ENCODE measurements at regions not wholly inside any gene's neighbourhood (a gene's known extent, or its start where the extent isn't known, plus 50 kb on each side); places are given as distances from the start of the nearest gene placed in this dataset.
"Not testable (repeated sequence)": the region's sequence is repeated elsewhere in the genome, so short reads cannot be mapped to it uniquely, and the experiment has no call there.

GRCh38 chr1:4064150-4064889 lies 164.2 kb upstream of the C1orf174 start:
- H3K9me3 ChIP-seq (ENCODE audit: control insufficient read depth, low read depth, low read length) = peaks cover 3% of the 10 kb centered on the region
- 91% methylated on average over 3 of the region's 7 CpGs for WGBS (ENCODE audit: insufficient coverage, low lambda C conversion rate)
- H3K27ac ChIP-seq (ENCODE audit: low read length) = no peak overlapping the region
- no peaks in the 10 kb centered on the region for H3K4me1 ChIP-seq (ENCODE audit: control insufficient read depth, insufficient read depth, low read length)
- H3K4me3 ChIP-seq (ENCODE audit: low read length) = no peak overlapping the region
- DNase-seq = no peak
- H3K27me3 ChIP-seq (ENCODE audit: control insufficient read depth, insufficient read depth, low read length) = peaks cover 3% of the 10 kb centered on the region
- no peaks in the 10 kb centered on the region for H3K36me3 ChIP-seq (ENCODE audit: control insufficient read depth, insufficient read depth, low read length)

GRCh38 chr1:4066860-4067599 lies 167.0 kb upstream of the C1orf174 start:
- no peak overlapping the region for H3K27ac ChIP-seq (ENCODE audit: low read length)
- no peaks in the 10 kb centered on the region for H3K36me3 ChIP-seq (ENCODE audit: control insufficient read depth, insufficient read depth, low read length)
- H3K4me1 ChIP-seq (ENCODE audit: control insufficient read depth, insufficient read depth, low read length) = no peaks in the 10 kb centered on the region
- WGBS (ENCODE audit: insufficient coverage, low lambda C conversion rate) = 100% methylated on average over 1 of the region's 3 CpGs
- no peak overlapping the region for H3K4me3 ChIP-seq (ENCODE audit: low read length)
- peaks cover 3% of the 10 kb centered on the region for H3K27me3 ChIP-seq (ENCODE audit: control insufficient read depth, insufficient read depth, low read length)
- peaks cover 3% of the 10 kb centered on the region for H3K9me3 ChIP-seq (ENCODE audit: control insufficient read depth, low read depth, low read length)
- DNase-seq = no peak

GRCh38 chr1:4068076-4068475 lies 168.0 kb upstream of the C1orf174 start:
- WGBS (ENCODE audit: insufficient coverage, low lambda C conversion rate) = no CpG with 5 or more reads among the region's 8 CpGs
- no peak overlapping the region for H3K27ac ChIP-seq (ENCODE audit: low read length)
- no peaks in the 10 kb centered on the region for H3K4me1 ChIP-seq (ENCODE audit: control insufficient read depth, insufficient read depth, low read length)
- H3K27me3 ChIP-seq (ENCODE audit: control insufficient read depth, insufficient read depth, low read length) = peaks cover 3% of the 10 kb centered on the region
- DNase-seq = no peak
- H3K4me3 ChIP-seq (ENCODE audit: low read length) = no peak overlapping the region
- peaks cover 3% of the 10 kb centered on the region for H3K9me3 ChIP-seq (ENCODE audit: control insufficient read depth, low read depth, low read length)
- no peaks in the 10 kb centered on the region for H3K36me3 ChIP-seq (ENCODE audit: control insufficient read depth, insufficient read depth, low read length)

- H3K27ac ChIP-seq (ENCODE audit: low read length) = no peak overlapping the region
- DNase-seq = no peak
- no peaks in the 10 kb centered on the region for H3K36me3 ChIP-seq (ENCODE audit: control insufficient read depth, insufficient read depth, low read length)
- no CpG with 5 or more reads among the region's 6 CpGs for WGBS (ENCODE audit: insufficient coverage, low lambda C conversion rate)
- H3K9me3 ChIP-seq (ENCODE audit: control insufficient read depth, low read depth, low read length) = no peaks in the 10 kb centered on the region
- H3K4me1 ChIP-seq (ENCODE audit: control insufficient read depth, insufficient read depth, low read length) = no peaks in the 10 kb centered on the region
- H3K27me3 ChIP-seq (ENCODE audit: control insufficient read depth, insufficient read depth, low read length) = peaks cover 3% of the 10 kb centered on the region
- H3K4me3 ChIP-seq (ENCODE audit: low read length) = no peak overlapping the region
Measured at GRCh38 chr1:4071653-4072052, 171.6 kb upstream of the C1orf174 start.

- Histone ChIP-seq H3K27me3 (ENCODE audit: control insufficient read depth, insufficient read depth, low read length) (peaks cover 3% of the 10 kb centered on the region), H3K27ac (ENCODE audit: low read length) (no peak overlapping the region), H3K9me3 (ENCODE audit: control insufficient read depth, low read depth, low read length) (no peaks in the 10 kb centered on the region), H3K36me3 (ENCODE audit: control insufficient read depth, insufficient read depth, low read length) (no peaks in the 10 kb centered on the region), H3K4me1 (ENCODE audit: control insufficient read depth, insufficient read depth, low read length) (no peaks in the 10 kb centered on the region), H3K4me3 (ENCODE audit: low read length) (no peak overlapping the region)
- no peak for DNase-seq
- no CpG with 5 or more reads among the region's 14 CpGs for WGBS (ENCODE audit: insufficient coverage, low lambda C conversion rate)
Measured at GRCh38 chr1:4072481-4073153, 172.5 kb upstream of the C1orf174 start.

- WGBS (ENCODE audit: insufficient coverage, low lambda C conversion rate) = no CpG with 5 or more reads among the region's 8 CpGs
- no peaks in the 10 kb centered on the region for H3K9me3 ChIP-seq (ENCODE audit: control insufficient read depth, low read depth, low read length)
- H3K27me3 ChIP-seq (ENCODE audit: control insufficient read depth, insufficient read depth, low read length) = no peaks in the 10 kb centered on the region
- DNase-seq = no peak
- H3K27ac ChIP-seq (ENCODE audit: low read length) = no peak overlapping the region
- no peaks in the 10 kb centered on the region for H3K36me3 ChIP-seq (ENCODE audit: control insufficient read depth, insufficient read depth, low read length)
- H3K4me3 ChIP-seq (ENCODE audit: low read length) = no peak overlapping the region
- no peaks in the 10 kb centered on the region for H3K4me1 ChIP-seq (ENCODE audit: control insufficient read depth, insufficient read depth, low read length)
Measured at GRCh38 chr1:4075436-4076225, 175.6 kb upstream of the C1orf174 start.

- Histone ChIP-seq H3K9me3 (ENCODE audit: control insufficient read depth, low read depth, low read length) (no peaks in the 10 kb centered on the region), H3K27me3 (ENCODE audit: control insufficient read depth, insufficient read depth, low read length) (no peaks in the 10 kb centered on the region), H3K4me1 (ENCODE audit: control insufficient read depth, insufficient read depth, low read length) (no peaks in the 10 kb centered on the region), H3K36me3 (ENCODE audit: control insufficient read depth, insufficient read depth, low read length) (no peaks in the 10 kb centered on the region), H3K27ac (ENCODE audit: low read length) (no peak overlapping the region), H3K4me3 (ENCODE audit: low read length) (no peak overlapping the region)
- no peak for DNase-seq
- WGBS (ENCODE audit: insufficient coverage, low lambda C conversion rate) = no CpG with 5 or more reads among the region's 8 CpGs
Measured at GRCh38 chr1:4076346-4076745, 176.3 kb upstream of the C1orf174 start.

GRCh38 chr1:4078091-4078962 lies 178.3 kb upstream of the C1orf174 start:
- not testable (repeated sequence) for DNase-seq; H3K27me3 ChIP-seq (ENCODE audit: control insufficient read depth, insufficient read depth, low read length); H3K4me3 ChIP-seq (ENCODE audit: low read length); H3K4me1 ChIP-seq (ENCODE audit: control insufficient read depth, insufficient read depth, low read length); H3K27ac ChIP-seq (ENCODE audit: low read length); H3K36me3 ChIP-seq (ENCODE audit: control insufficient read depth, insufficient read depth, low read length); H3K9me3 ChIP-seq (ENCODE audit: control insufficient read depth, low read depth, low read length)
- no CpG with 5 or more reads among the region's 24 CpGs for WGBS (ENCODE audit: insufficient coverage, low lambda C conversion rate)

GRCh38 chr1:4079815-4080214 lies 179.7 kb upstream of the C1orf174 start:
- DNase-seq = no peak
- Histone ChIP-seq H3K9me3 (ENCODE audit: control insufficient read depth, low read depth, low read length) (no peaks in the 10 kb centered on the region), H3K4me1 (ENCODE audit: control insufficient read depth, insufficient read depth, low read length) (no peaks in the 10 kb centered on the region), H3K27ac (ENCODE audit: low read length) (no peak overlapping the region), H3K4me3 (ENCODE audit: low read length) (no peak overlapping the region), H3K27me3 (ENCODE audit: control insufficient read depth, insufficient read depth, low read length) (no peaks in the 10 kb centered on the region), H3K36me3 (ENCODE audit: control insufficient read depth, insufficient read depth, low read length) (no peaks in the 10 kb centered on the region)
- no CpG with 5 or more reads among the region's 5 CpGs for WGBS (ENCODE audit: insufficient coverage, low lambda C conversion rate)
